ENCODE measurements at regions not wholly inside any gene's neighbourhood (a gene's known extent, or its start where the extent isn't known, plus 50 kb on each side); places are given as distances from the start of the nearest gene placed in this dataset.

GRCh38 chr3:124288996-124289395 lies 297.1 kb upstream of the ROPN1 start:
- Histone ChIP-seq H3K36me3 (ENCODE audit: control insufficient read depth in 4 of 4, insufficient read depth in 3 of 4, low read depth in 1 of 4, low read length in 3 of 4) (no peaks in the 10 kb centered on the region), H3K9me3 (ENCODE audit: control insufficient read depth in 4 of 4, low read length in 3 of 4) (peaks cover 0 to 6% (median 0%) of the 10 kb centered on the region in 4 donors), H3K9ac (ENCODE audit: low read depth in 1 of 2, low read length in 2 of 2) (no peak overlapping the region), H3K4me3 (ENCODE audit: low read depth in 1 of 3, low read length in 3 of 3) (no peak overlapping the region), H3K4me1 (ENCODE audit: control insufficient read depth in 4 of 4, insufficient read depth in 4 of 4, low read length in 3 of 4) (no peaks in the 10 kb centered on the region), H3K27ac (ENCODE audit: low read depth in 1 of 2, low read length in 2 of 2) (no peak overlapping the region), H3K27me3 (ENCODE audit: control insufficient read depth in 4 of 4, insufficient read depth in 4 of 4, low read length in 3 of 4) (no peaks in the 10 kb centered on the region)
- TF ChIP-seq FOXA2 (IDR thresholded peaks at IDR 0.05) (no peak), FOXA1 (IDR thresholded peaks at IDR 0.05) (no peak)
- no peak for DNase-seq (ENCODE audit: low spot score)

- H3K27me3 ChIP-seq (ENCODE audit: control insufficient read depth in 4 of 4, insufficient read depth in 4 of 4, low read length in 3 of 4), result no peaks in the 10 kb centered on the region
- peak; percentile 9 for DNase-seq (ENCODE audit: low spot score)
- peaks cover 0 to 6% (median 0%) of the 10 kb centered on the region in 4 donors for H3K9me3 ChIP-seq (ENCODE audit: control insufficient read depth in 4 of 4, low read length in 3 of 4)
- no peaks in the 10 kb centered on the region for H3K4me1 ChIP-seq (ENCODE audit: control insufficient read depth in 4 of 4, insufficient read depth in 4 of 4, low read length in 3 of 4)
- no peak for TF ChIP-seq TAF1 (conservative IDR thresholded peaks at IDR 0.05)
- TF ChIP-seq HNF4G (IDR thresholded peaks at IDR 0.05), result no peak
- TF ChIP-seq RXRA (IDR thresholded peaks at IDR 0.05), result no peak
- no peak for TF ChIP-seq MAX (IDR thresholded peaks at IDR 0.05)
- TF ChIP-seq CTCF (IDR thresholded peaks at IDR 0.05; ENCODE audit: low read depth, low read length, missing input control), result no peak
- TF ChIP-seq RAD21 (IDR thresholded peaks at IDR 0.05), result no peak
- TF ChIP-seq ZBTB33 (IDR thresholded peaks at IDR 0.05), result no peak
- TF ChIP-seq EGR1 (IDR thresholded peaks at IDR 0.05; ENCODE audit: low read depth in 2 of 2), result no peak
- TF ChIP-seq FOXA2 (IDR thresholded peaks at IDR 0.05), result no peak
- no peak for TF ChIP-seq FOXA1 (IDR thresholded peaks at IDR 0.05)
- no peak for TF ChIP-seq REST (IDR thresholded peaks at IDR 0.05)
- H3K9ac ChIP-seq (ENCODE audit: low read depth in 1 of 2, low read length in 2 of 2), result no peak overlapping the region
- H3K4me3 ChIP-seq (ENCODE audit: low read depth in 1 of 3, low read length in 3 of 3), result no peak overlapping the region
- 88% methylated on average over 2 of the region's 2 CpGs for WGBS
- H3K36me3 ChIP-seq (ENCODE audit: control insufficient read depth in 4 of 4, insufficient read depth in 3 of 4, low read depth in 1 of 4, low read length in 3 of 4), result no peaks in the 10 kb centered on the region
- H3K27ac ChIP-seq (ENCODE audit: low read depth in 1 of 2, low read length in 2 of 2), result no peak overlapping the region
Observed at GRCh38 chr3:124291008-124291407, 299.1 kb upstream of the ROPN1 start.

Data from liver (tissue), 8 donors.